Stromal cell of bone marrow (primary cell): ENCODE measurements at regions not wholly inside any gene's neighbourhood (a gene's known extent, or its start where the extent isn't known, plus 50 kb on each side); places are given as distances from the start of the nearest gene placed in this dataset.

Source experiments
- DNase-seq: peaks from one replicate; pipeline ENCODE4 v3.0.0-alpha.2; 2012; ENCODE audit warnings: low read depth

GRCh38 chr17:14813649-14814370, 451.3 kb downstream of the PMP22 start:
- DNase-seq, result no peak

GRCh38 chr17:14808425-14808824, 456.7 kb downstream of the PMP22 start:
- no peak for DNase-seq

GRCh38 chr17:14805348-14805747, 459.8 kb downstream of the PMP22 start:
- no peak for DNase-seq

- DNase-seq, result peak; percentile 24
Measured at GRCh38 chr17:14803826-14804225, 461.3 kb downstream of the PMP22 start.

GRCh38 chr17:14797801-14798200, 467.3 kb downstream of the PMP22 start:
- no peak for DNase-seq

- DNase-seq, result no peak
Measured at GRCh38 chr17:14797021-14797420, 468.1 kb downstream of the PMP22 start.

- no peak for DNase-seq
Measured at GRCh38 chr17:14794961-14795360, 470.2 kb downstream of the PMP22 start.

- peak; percentile 33 for DNase-seq
Measured at GRCh38 chr17:14793237-14793636, 471.9 kb downstream of the PMP22 start.

GRCh38 chr17:14792746-14793145, 472.4 kb downstream of the PMP22 start:
- no peak for DNase-seq

- no peak for DNase-seq
Measured at GRCh38 chr17:14791221-14791620, 473.9 kb downstream of the PMP22 start.

GRCh38 chr17:14790521-14790920, 474.6 kb downstream of the PMP22 start:
- DNase-seq, result peak; percentile 78

GRCh38 chr17:14784997-14785696, 480.0 kb downstream of the PMP22 start:
- no peak for DNase-seq

- no peak for DNase-seq
Measured at GRCh38 chr17:14781123-14781522, 480.2 kb downstream of the HS3ST3B1 start.

GRCh38 chr17:14780097-14780651, 479.3 kb downstream of the HS3ST3B1 start:
- no peak for DNase-seq

- DNase-seq, result no peak
Measured at GRCh38 chr17:14779241-14779640, 478.4 kb downstream of the HS3ST3B1 start.

- no peak for DNase-seq
Measured at GRCh38 chr17:14777291-14777690, 476.4 kb downstream of the HS3ST3B1 start.

GRCh38 chr17:14776791-14777190, 475.9 kb downstream of the HS3ST3B1 start:
- no peak for DNase-seq

- no peak for DNase-seq
Measured at GRCh38 chr17:14775731-14776492, 475.0 kb downstream of the HS3ST3B1 start.

- DNase-seq, result no peak
Measured at GRCh38 chr17:14774774-14775173, 473.9 kb downstream of the HS3ST3B1 start.

- DNase-seq, result no peak
Measured at GRCh38 chr17:14772776-14773175, 471.9 kb downstream of the HS3ST3B1 start.

- no peak for DNase-seq
Measured at GRCh38 chr17:14771543-14771942, 470.7 kb downstream of the HS3ST3B1 start.

GRCh38 chr17:14768923-14769322, 468.0 kb downstream of the HS3ST3B1 start:
- no peak for DNase-seq
